DOHH2 (cell line): ENCODE measurements at regions not wholly inside any gene's neighbourhood (a gene's known extent, or its start where the extent isn't known, plus 50 kb on each side); places are given as distances from the start of the nearest gene placed in this dataset.

Experiments
- H3F3A ChIP-seq: fragments of 200-600 bp; sonication (generic), shearing (Covaris generic); 2 replicates; pipeline ENCODE4 v1.6.0; 2016; ENCODE audit warnings: antibody characterized with exemption, mild to moderate bottlenecking; ENCODE audit not compliant: control insufficient read depth, insufficient read depth
- H3K27ac ChIP-seq: fragments of 200-600 bp; sonication (generic); 2 replicates; pipeline ENCODE4 v1.5.1; 2014; ENCODE audit warnings: low read depth, mild to moderate bottlenecking, low read length, moderate library complexity
- H3K27me3 ChIP-seq: fragments of 200-600 bp; sonication (generic); 2 replicates; pipeline ENCODE4 v1.6.1; 2014; ENCODE audit warnings: mild to moderate bottlenecking, low read length, mixed read lengths; ENCODE audit not compliant: control insufficient read depth
- H3K36me3 ChIP-seq: fragments of 200-600 bp; sonication (generic); 2 replicates; pipeline ENCODE4 v1.6.1; 2014; ENCODE audit warnings: mild to moderate bottlenecking, low read length, moderate library complexity, mixed read lengths; ENCODE audit not compliant: control insufficient read depth
- H3K4me1 ChIP-seq: fragments of 200-600 bp; sonication (generic); 2 replicates; pipeline ENCODE4 v1.6.1; 2014; ENCODE audit warnings: mild to moderate bottlenecking, low read length, mixed read lengths; ENCODE audit not compliant: control insufficient read depth
- H3K4me2 ChIP-seq: fragments of 200-600 bp; sonication (generic); 2 replicates; pipeline ENCODE4 v1.6.0; 2014; ENCODE audit warnings: mild to moderate bottlenecking, low read length, moderate library complexity
- H3K4me3 ChIP-seq: fragments of 200-600 bp; sonication (generic); 2 replicates; pipeline ENCODE4 v1.5.1; 2014; ENCODE audit warnings: mild to moderate bottlenecking, low read length, mixed read lengths
- H3K79me2 ChIP-seq: fragments of 200-600 bp; sonication (generic); 2 replicates; pipeline ENCODE4 v1.6.1; 2014; ENCODE audit warnings: mild to moderate bottlenecking, low read length, mixed read lengths; ENCODE audit not compliant: control insufficient read depth
- H3K9me2 ChIP-seq: fragments of 200-600 bp; sonication (generic); replicated peaks from 2 replicates; pipeline ENCODE4 v1.6.1; 2014; ENCODE audit warnings: mild to moderate bottlenecking, low read length, mixed read lengths; ENCODE audit not compliant: control insufficient read depth
- H3K9me3 ChIP-seq: fragments of 200-600 bp; sonication (generic); 2 replicates; pipeline ENCODE4 v1.6.1; 2014; ENCODE audit warnings: antibody characterized with exemption, low read length, mixed read lengths; ENCODE audit not compliant: control insufficient read depth, insufficient read depth
- H4K20me1 ChIP-seq: fragments of 200-600 bp; sonication (generic); 2 replicates; pipeline ENCODE4 v1.6.0; 2014; ENCODE audit warnings: low read depth, mild to moderate bottlenecking, antibody characterized with exemption, low read length, moderate library complexity; ENCODE audit not compliant: control insufficient read depth, insufficient read depth
- EZH2phosphoT487 ChIP-seq: fragments of 200-600 bp; sonication (generic); IDR thresholded peaks from 2 replicates; pipeline ENCODE4 v1.6.1; 2017; ENCODE audit warnings: borderline replicate concordance, mild to moderate bottlenecking, antibody characterized with exemption, low read length, moderate library complexity, mixed read lengths
- TF ChIP-seq, protein P1 (sequence below): fragments of 200-600 bp; sonication (generic); IDR thresholded peaks from one replicate; pipeline ENCODE4 v1.5.1; 2014; ENCODE audit warnings: antibody characterized with exemption, mild to moderate bottlenecking, low read depth, low read length; ENCODE audit not compliant: poor library complexity, severe bottlenecking

DNA sequence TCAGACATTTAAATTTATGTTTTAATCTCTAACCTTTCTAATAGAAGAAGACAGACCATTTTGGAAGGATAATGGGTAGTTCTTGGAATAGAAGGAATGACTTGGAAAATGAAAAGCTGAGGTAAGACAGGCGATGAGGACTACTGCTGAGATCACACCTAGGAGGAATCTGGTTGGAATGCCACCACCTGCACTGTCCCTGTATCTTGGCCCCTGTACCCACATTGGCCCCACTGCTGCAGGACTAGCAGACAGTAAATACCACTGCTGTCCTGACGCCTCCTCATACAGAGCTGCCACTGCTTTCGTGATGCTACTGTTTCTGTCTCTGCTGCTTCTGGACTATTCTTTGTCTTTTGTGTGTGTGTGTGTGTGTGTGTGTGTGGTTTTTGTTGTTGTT lies 359.8 kb downstream of the TMEM232 start:
- TF ChIP-seq, protein P1, sequence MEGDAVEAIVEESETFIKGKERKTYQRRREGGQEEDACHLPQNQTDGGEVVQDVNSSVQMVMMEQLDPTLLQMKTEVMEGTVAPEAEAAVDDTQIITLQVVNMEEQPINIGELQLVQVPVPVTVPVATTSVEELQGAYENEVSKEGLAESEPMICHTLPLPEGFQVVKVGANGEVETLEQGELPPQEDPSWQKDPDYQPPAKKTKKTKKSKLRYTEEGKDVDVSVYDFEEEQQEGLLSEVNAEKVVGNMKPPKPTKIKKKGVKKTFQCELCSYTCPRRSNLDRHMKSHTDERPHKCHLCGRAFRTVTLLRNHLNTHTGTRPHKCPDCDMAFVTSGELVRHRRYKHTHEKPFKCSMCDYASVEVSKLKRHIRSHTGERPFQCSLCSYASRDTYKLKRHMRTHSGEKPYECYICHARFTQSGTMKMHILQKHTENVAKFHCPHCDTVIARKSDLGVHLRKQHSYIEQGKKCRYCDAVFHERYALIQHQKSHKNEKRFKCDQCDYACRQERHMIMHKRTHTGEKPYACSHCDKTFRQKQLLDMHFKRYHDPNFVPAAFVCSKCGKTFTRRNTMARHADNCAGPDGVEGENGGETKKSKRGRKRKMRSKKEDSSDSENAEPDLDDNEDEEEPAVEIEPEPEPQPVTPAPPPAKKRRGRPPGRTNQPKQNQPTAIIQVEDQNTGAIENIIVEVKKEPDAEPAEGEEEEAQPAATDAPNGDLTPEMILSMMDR, result no peak
- no peak for TF ChIP-seq EZH2phosphoT487

More for the DNA sequence above, 359.8 kb downstream of the TMEM232 start:
- H3K9me2 ChIP-seq, result no peaks in the 10 kb centered on the region
- H3K79me2 ChIP-seq, result no peaks in the 10 kb centered on the region
- no peak overlapping the region for H3K27ac ChIP-seq
- no peaks in the 10 kb centered on the region for H3K27me3 ChIP-seq
- no peaks in the 10 kb centered on the region for H3K9me3 ChIP-seq
- no peak overlapping the region for H3K4me3 ChIP-seq
- H3K36me3 ChIP-seq, result no peaks in the 10 kb centered on the region
- H3F3A ChIP-seq, result no peaks in the 10 kb centered on the region
- H4K20me1 ChIP-seq, result no peaks in the 10 kb centered on the region
- H3K4me1 ChIP-seq, result no peaks in the 10 kb centered on the region
- H3K4me2 ChIP-seq, result no peak overlapping the region
